NCI-H1092 treated with DMSO at 0.1 percent for 48 hours (cell line): ENCODE measurements at regions not wholly inside any gene's neighbourhood (a gene's known extent, or its start where the extent isn't known, plus 50 kb on each side); places are given as distances from the start of the nearest gene placed in this dataset.

Source experiments
- DNase-seq: peaks from one replicate; lab custom pipeline; 2025; lab: John Stamatoyannopoulos, UW

- no peak for DNase-seq
Measured at GRCh38 chr5:68161156-68161555, 54.4 kb upstream of the PIK3R1 start.

- no peak for DNase-seq
Measured at GRCh38 chr5:68159224-68159951, 56.2 kb upstream of the PIK3R1 start.

GRCh38 chr5:68155940-68156339, 59.6 kb upstream of the PIK3R1 start:
- no peak for DNase-seq

- DNase-seq, result no peak
Measured at GRCh38 chr5:68154119-68154857, 61.3 kb upstream of the PIK3R1 start.

DNA sequence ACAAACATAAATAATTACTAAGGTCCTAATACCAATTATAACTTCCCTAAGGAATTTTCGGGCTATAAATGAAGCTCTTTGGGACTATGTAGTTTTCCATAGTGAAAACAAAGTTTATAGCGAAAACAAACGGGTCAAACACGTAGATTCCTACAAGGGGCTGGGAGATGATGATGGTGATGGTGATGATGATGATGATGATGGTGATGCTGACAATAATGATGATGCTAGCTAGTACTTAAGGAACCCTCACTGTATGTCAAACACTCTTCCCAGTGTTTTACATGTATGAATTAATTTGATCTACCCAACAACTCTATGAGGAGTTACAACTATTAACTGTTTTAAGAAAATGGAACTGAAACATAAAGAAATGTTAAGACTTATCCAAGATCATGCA, 63.7 kb upstream of the PIK3R1 start:
- no peak for DNase-seq

DNA sequence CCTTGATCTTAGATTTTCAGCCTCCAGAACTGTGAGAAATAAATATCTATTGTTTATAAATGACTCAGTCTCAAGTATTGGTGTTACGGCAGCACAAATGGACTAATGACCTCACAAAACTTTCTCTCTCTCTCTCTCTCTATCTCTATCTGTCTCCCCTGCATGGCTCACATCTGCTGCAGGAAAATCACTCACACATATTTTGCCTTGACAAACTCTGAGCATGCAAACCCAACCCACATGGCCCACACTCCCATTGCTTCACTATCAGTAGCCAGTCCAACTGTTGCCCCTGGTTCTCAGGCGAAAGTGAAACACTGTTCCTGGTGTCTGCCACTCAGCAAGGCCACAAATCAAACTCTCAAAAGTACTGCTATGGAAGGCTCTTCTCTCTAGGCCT, 66.4 kb upstream of the PIK3R1 start:
- no peak for DNase-seq

GRCh38 chr5:68148096-68148495, 67.5 kb upstream of the PIK3R1 start:
- no peak for DNase-seq

GRCh38 chr5:68147659-68148058, 67.9 kb upstream of the PIK3R1 start:
- DNase-seq, result no peak

DNA sequence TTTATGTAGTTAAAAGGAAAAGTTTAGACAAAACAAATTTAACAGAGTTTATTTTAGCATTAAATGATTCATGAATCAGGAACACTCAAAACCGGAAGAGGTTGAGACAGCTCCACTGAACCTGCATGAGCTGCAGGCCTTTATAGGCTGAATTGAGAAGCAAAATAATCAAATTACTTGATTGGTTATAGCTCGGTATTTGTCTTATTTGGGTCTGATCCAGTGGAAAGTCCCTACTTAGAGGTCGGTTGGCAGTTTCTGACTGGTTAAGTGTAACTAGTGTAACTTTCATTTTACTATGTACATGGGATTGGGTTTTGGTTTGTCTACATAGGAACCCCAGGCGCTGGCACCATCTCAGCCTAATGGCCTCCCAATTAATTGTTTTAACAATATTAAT, 74.1 kb upstream of the PIK3R1 start:
- DNase-seq, result no peak

DNA sequence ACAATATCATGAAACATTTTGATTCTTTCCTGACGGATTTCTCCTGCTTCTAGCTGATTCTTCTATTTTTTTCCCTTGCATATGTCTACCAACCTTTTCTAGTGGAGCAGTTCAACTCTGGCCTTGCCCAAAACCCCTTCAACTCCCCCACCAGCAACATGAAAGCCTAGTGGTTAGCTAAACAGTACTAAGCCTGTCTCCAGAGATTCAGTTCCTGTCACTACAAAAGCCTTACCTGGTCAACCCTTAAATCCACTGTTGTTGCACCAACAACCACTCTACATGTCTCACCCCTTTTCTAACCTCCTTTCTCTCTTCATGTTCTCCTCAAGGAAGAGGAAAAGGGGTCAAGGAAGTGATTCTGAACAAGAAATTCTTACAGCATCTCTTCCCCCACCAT, 74.8 kb upstream of the PIK3R1 start:
- no peak for DNase-seq

DNA sequence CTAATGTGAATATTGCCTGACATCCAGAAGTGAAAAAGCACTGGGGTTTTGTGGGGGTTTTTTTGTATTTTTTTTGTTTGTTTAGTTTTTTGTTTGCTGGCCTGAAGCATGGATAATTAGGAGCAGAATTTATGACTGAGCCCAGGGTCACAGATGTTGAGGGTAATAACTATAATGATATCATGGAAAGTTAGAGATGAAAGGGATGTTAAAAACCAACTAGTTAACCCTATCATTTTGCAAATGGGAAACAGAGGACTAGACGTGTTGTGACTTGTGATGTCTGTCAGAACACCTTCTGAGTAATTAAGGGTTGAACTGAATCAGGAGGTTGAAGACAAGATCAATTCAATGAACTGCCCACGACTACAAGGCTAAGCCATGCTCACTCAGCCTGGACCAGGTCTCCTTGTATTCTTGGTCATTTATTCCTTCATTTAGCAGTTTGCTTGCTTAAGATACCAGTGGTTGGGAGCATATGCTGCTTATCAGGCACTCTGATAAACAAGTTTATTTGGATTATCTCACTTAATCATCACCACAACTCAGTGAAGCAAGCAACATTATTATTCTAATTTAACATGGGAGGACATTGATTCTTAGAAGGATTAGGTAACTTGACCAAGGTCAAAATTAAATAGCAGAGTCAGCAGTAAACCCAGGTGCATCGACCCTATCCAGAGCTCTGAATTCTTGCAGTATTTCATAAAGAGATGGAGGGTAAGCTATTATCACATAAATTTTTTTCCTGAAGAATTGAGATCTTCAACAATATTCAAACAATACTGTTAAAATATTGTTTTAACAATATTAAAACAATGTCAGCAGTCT, 75.7 kb upstream of the PIK3R1 start:
- no peak for DNase-seq

- DNase-seq, result no peak
Measured at GRCh38 chr5:68137511-68138140, 77.9 kb upstream of the PIK3R1 start.

- DNase-seq, result no peak
Measured at GRCh38 chr5:68134669-68135313, 80.8 kb upstream of the PIK3R1 start.

- no peak for DNase-seq
Measured at GRCh38 chr5:68134033-68134668, 81.4 kb upstream of the PIK3R1 start.

DNA sequence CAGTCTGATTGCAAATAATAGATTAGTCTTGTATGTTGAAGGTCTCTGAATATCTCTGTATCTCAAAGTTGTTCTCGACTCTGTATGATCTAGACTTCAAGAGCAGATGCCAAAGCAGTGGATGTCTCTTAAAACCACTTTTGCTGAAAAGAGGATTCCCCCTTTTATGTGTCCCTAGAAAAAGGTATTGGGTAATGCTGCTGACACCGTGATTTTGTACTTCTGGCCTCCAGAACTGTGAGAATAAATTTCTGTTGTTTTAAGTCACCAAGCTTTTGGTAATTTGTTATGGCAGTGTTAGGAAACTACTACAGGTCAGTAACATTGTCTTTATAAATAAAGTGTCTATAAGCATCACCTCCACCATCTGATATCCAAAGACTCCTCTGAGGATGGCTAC, 85.3 kb upstream of the PIK3R1 start:
- DNase-seq, result no peak

- no peak for DNase-seq
Measured at GRCh38 chr5:68129364-68129763, 86.2 kb upstream of the PIK3R1 start.

- no peak for DNase-seq
Measured at GRCh38 chr5:68126886-68127285, 88.7 kb upstream of the PIK3R1 start.

DNA sequence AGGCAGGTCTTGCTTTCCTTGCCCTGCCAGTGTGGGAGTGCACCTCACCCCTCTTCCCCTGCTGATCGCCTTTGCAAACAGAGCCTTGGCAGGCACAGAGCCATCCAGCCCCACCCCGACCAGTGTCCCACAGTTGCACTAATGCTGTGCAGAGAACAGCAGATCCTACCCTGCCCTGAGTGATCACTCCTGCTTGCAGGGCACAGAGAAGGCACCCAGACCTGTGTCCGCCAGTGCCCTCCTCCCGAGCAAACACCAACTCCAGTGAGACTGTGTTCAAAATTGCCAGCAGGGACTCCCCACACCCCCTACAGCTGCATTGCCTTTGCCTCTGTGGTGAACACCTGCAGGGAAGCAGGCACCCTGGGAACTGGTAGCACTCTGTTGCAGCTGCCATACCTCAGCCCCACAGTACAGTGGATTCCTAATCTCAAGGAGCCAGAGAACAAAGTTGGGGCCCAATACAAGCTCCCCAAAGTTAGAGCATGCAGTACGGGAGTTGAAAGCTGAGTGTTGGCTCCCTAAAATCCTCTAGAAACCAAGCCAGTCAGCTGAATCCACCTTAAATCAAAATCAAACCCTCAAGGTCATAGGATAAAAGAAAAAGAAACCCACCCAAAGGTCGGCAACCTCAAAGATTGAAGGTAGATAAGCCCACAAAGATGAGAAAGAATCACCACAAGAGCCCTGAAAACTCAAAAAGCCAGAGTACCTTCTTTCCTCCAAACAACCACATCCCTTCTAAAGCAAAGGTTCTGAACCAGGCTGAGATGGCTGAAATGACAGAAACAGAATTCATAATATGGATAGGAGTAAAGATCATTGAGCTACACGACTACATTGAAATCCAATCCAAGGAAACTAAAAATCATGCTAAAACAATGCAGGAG, 92.9 kb upstream of the PIK3R1 start:
- DNase-seq, result no peak

GRCh38 chr5:68116868-68117411, 98.6 kb upstream of the PIK3R1 start:
- no peak for DNase-seq

DNA sequence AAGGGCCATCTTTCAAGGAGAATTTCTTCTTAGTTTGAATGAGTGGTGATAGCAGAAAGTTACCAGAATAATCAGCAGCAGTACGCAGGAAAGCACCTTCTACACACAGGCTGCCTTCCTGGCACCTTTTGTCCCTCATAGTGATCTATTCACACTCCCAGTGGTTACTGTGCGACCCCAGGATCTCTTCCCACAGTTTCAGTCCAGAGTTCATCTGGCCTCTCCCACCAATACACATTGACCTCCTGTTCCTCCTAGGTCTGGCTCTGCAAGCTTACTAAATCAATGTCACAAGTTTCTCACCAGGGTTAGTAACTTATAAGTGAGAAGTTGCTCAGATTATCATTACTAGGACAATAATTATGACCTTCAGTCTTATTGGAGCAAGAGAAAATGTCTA, 99.1 kb upstream of the PIK3R1 start:
- DNase-seq, result no peak
